ENCODE measurements at regions not wholly inside any gene's neighbourhood (a gene's known extent, or its start where the extent isn't known, plus 50 kb on each side); places are given as distances from the start of the nearest gene placed in this dataset.

- no peak overlapping the region for H3K4me3 Mint-ChIP-seq
- H3K27ac Mint-ChIP-seq, result no peak overlapping the region
- no peaks in the 10 kb centered on the region for H3K9me3 Mint-ChIP-seq
- DNase-seq, result no peak
- no peaks in the 10 kb centered on the region for H3K36me3 Mint-ChIP-seq (ENCODE audit: low read depth)
- intact Hi-C loops (cut with micrococcal nuclease), result no loop called here
- H3K27me3 Mint-ChIP-seq, result no peaks in the 10 kb centered on the region
- no peaks in the 10 kb centered on the region for H3K4me1 Mint-ChIP-seq
These were observed 332.6 kb upstream of the PDE4D start for GRCh38 chr5:60226128-60226527.

GRCh38 chr5:60223342-60223741 lies 329.8 kb upstream of the PDE4D start:
- no peak for DNase-seq
- Mint-ChIP-seq H3K36me3 (ENCODE audit: low read depth) (no peaks in the 10 kb centered on the region), H3K27me3 (no peaks in the 10 kb centered on the region), H3K4me1 (no peaks in the 10 kb centered on the region), H3K4me3 (no peak overlapping the region), H3K27ac (no peak overlapping the region), H3K9me3 (no peaks in the 10 kb centered on the region)
- intact Hi-C loops (cut with micrococcal nuclease), result no loop called here

- peaks cover 3% of the 10 kb centered on the region for H3K9me3 Mint-ChIP-seq
These were observed 326.4 kb upstream of the PDE4D start for GRCh38 chr5:60219921-60220320.

GRCh38 chr5:60210810-60211209 lies 317.3 kb upstream of the PDE4D start:
- intact Hi-C loops (cut with micrococcal nuclease), result no loop called here
- no peak for DNase-seq
- Mint-ChIP-seq H3K4me1 (no peaks in the 10 kb centered on the region), H3K36me3 (ENCODE audit: low read depth) (no peaks in the 10 kb centered on the region), H3K9me3 (no peaks in the 10 kb centered on the region), H3K4me3 (no peak overlapping the region), H3K27me3 (no peaks in the 10 kb centered on the region), H3K27ac (no peak overlapping the region)

More at GRCh38 chr5:60219921-60220320, 326.4 kb upstream of the PDE4D start:
- intact Hi-C loops (cut with micrococcal nuclease), result no loop called here
- Mint-ChIP-seq H3K36me3 (ENCODE audit: low read depth) (no peaks in the 10 kb centered on the region), H3K27me3 (no peaks in the 10 kb centered on the region), H3K4me3 (no peak overlapping the region), H3K4me1 (no peaks in the 10 kb centered on the region), H3K27ac (no peak overlapping the region)
- no peak for DNase-seq

- intact Hi-C loops (cut with micrococcal nuclease), result no loop called here
- Mint-ChIP-seq H3K4me3 (no peak overlapping the region), H3K36me3 (ENCODE audit: low read depth) (no peaks in the 10 kb centered on the region), H3K4me1 (no peaks in the 10 kb centered on the region), H3K9me3 (no peaks in the 10 kb centered on the region), H3K27ac (no peak overlapping the region), H3K27me3 (no peaks in the 10 kb centered on the region)
- no peak for DNase-seq
These were observed 315.8 kb upstream of the PDE4D start for GRCh38 chr5:60209146-60209840.

GRCh38 chr5:60208716-60209115 lies 315.2 kb upstream of the PDE4D start:
- Mint-ChIP-seq H3K4me3 (no peak overlapping the region), H3K4me1 (no peaks in the 10 kb centered on the region), H3K27ac (no peak overlapping the region), H3K27me3 (no peaks in the 10 kb centered on the region), H3K9me3 (no peaks in the 10 kb centered on the region), H3K36me3 (ENCODE audit: low read depth) (no peaks in the 10 kb centered on the region)
- intact Hi-C loops (cut with micrococcal nuclease), result no loop called here
- DNase-seq, result no peak

GRCh38 chr5:60207040-60207439 lies 313.5 kb upstream of the PDE4D start:
- H3K27ac Mint-ChIP-seq, result no peak overlapping the region
- intact Hi-C loops (cut with micrococcal nuclease), result no loop called here
- H3K9me3 Mint-ChIP-seq, result no peaks in the 10 kb centered on the region
- no peak for DNase-seq
- no peaks in the 10 kb centered on the region for H3K27me3 Mint-ChIP-seq
- no peaks in the 10 kb centered on the region for H3K4me1 Mint-ChIP-seq
- H3K4me3 Mint-ChIP-seq, result no peak overlapping the region
- no peaks in the 10 kb centered on the region for H3K36me3 Mint-ChIP-seq (ENCODE audit: low read depth)

- Mint-ChIP-seq H3K4me3 (no peak overlapping the region), H3K27ac (no peak overlapping the region), H3K27me3 (no peaks in the 10 kb centered on the region)
These were observed 312.7 kb upstream of the PDE4D start for GRCh38 chr5:60206234-60206633.

GRCh38 chr5:60205071-60205470 lies 311.5 kb upstream of the PDE4D start:
- Mint-ChIP-seq H3K36me3 (ENCODE audit: low read depth) (no peaks in the 10 kb centered on the region), H3K27me3 (no peaks in the 10 kb centered on the region), H3K9me3 (no peaks in the 10 kb centered on the region), H3K4me1 (no peaks in the 10 kb centered on the region), H3K27ac (no peak overlapping the region), H3K4me3 (no peak overlapping the region)
- intact Hi-C loops (cut with micrococcal nuclease), result no loop called here
- no peak for DNase-seq

More at GRCh38 chr5:60206234-60206633, 312.7 kb upstream of the PDE4D start:
- H3K9me3 Mint-ChIP-seq, result no peaks in the 10 kb centered on the region
- DNase-seq, result no peak
- intact Hi-C loops (cut with micrococcal nuclease), result no loop called here
- H3K36me3 Mint-ChIP-seq (ENCODE audit: low read depth), result no peaks in the 10 kb centered on the region
- H3K4me1 Mint-ChIP-seq, result no peaks in the 10 kb centered on the region

- H3K36me3 Mint-ChIP-seq (ENCODE audit: low read depth), result no peaks in the 10 kb centered on the region
- no peaks in the 10 kb centered on the region for H3K9me3 Mint-ChIP-seq
- H3K27ac Mint-ChIP-seq, result no peak overlapping the region
- DNase-seq, result no peak
- no peaks in the 10 kb centered on the region for H3K27me3 Mint-ChIP-seq
- no peaks in the 10 kb centered on the region for H3K4me1 Mint-ChIP-seq
- H3K4me3 Mint-ChIP-seq, result no peak overlapping the region
- intact Hi-C loops (cut with micrococcal nuclease), result no loop called here
These were observed 303.0 kb upstream of the PDE4D start for GRCh38 chr5:60196385-60197113.

GRCh38 chr5:60195551-60195950 lies 302.0 kb upstream of the PDE4D start:
- H3K4me1 Mint-ChIP-seq, result no peaks in the 10 kb centered on the region
- intact Hi-C loops (cut with micrococcal nuclease), result no loop called here
- no peaks in the 10 kb centered on the region for H3K27me3 Mint-ChIP-seq
- H3K36me3 Mint-ChIP-seq (ENCODE audit: low read depth), result no peaks in the 10 kb centered on the region
- H3K27ac Mint-ChIP-seq, result no peak overlapping the region
- no peak overlapping the region for H3K4me3 Mint-ChIP-seq
- H3K9me3 Mint-ChIP-seq, result no peaks in the 10 kb centered on the region
- DNase-seq, result no peak

- intact Hi-C loops (cut with micrococcal nuclease), result no loop called here
- Mint-ChIP-seq H3K4me1 (no peaks in the 10 kb centered on the region), H3K36me3 (ENCODE audit: low read depth) (no peaks in the 10 kb centered on the region), H3K27me3 (no peaks in the 10 kb centered on the region), H3K27ac (no peak overlapping the region), H3K9me3 (no peaks in the 10 kb centered on the region), H3K4me3 (no peak overlapping the region)
- no peak for DNase-seq
These were observed 301.6 kb upstream of the PDE4D start for GRCh38 chr5:60195083-60195482.

- H3K9me3 Mint-ChIP-seq, result no peaks in the 10 kb centered on the region
- intact Hi-C loops (cut with micrococcal nuclease), result no loop called here
- no peak overlapping the region for H3K27ac Mint-ChIP-seq
- no peak overlapping the region for H3K4me3 Mint-ChIP-seq
- no peaks in the 10 kb centered on the region for H3K4me1 Mint-ChIP-seq
- no peaks in the 10 kb centered on the region for H3K36me3 Mint-ChIP-seq (ENCODE audit: low read depth)
- no peak for DNase-seq
- no peaks in the 10 kb centered on the region for H3K27me3 Mint-ChIP-seq
These were observed 291.9 kb upstream of the PDE4D start for GRCh38 chr5:60185231-60186099.

- Mint-ChIP-seq H3K9me3 (no peaks in the 10 kb centered on the region), H3K36me3 (ENCODE audit: low read depth) (no peaks in the 10 kb centered on the region), H3K4me1 (no peaks in the 10 kb centered on the region), H3K4me3 (no peak overlapping the region), H3K27me3 (no peaks in the 10 kb centered on the region), H3K27ac (no peak overlapping the region)
- intact Hi-C loops (cut with micrococcal nuclease), result no loop called here
- DNase-seq, result no peak
These were observed 291.1 kb upstream of the PDE4D start for GRCh38 chr5:60184606-60185005.

All from activated CD4-positive, alpha-beta T cell treated with anti-CD3 and anti-CD28 coated beads, Interleukin-2, amount 10 ng/mL, durations not matched to agents 24 days and 14 days (primary cell).